OCI-LY1 (cell line): ENCODE measurements at regions not wholly inside any gene's neighbourhood (a gene's known extent, or its start where the extent isn't known, plus 50 kb on each side); places are given as distances from the start of the nearest gene placed in this dataset.

Experiments
- H2AFZ ChIP-seq: fragments of 200-600 bp; sonication (generic), shearing (Covaris generic); 2 replicates; pipeline ENCODE4 v1.6.0; 2014; ENCODE audit warnings: antibody characterized with exemption, mild to moderate bottlenecking, low read length
- H3F3A ChIP-seq: fragments of 200-600 bp; sonication (generic), shearing (Covaris generic); 2 replicates; pipeline ENCODE4 v1.6.0; 2014; ENCODE audit warnings: mild to moderate bottlenecking, antibody characterized with exemption, low read length, moderate library complexity; ENCODE audit not compliant: insufficient read depth
- H3K27ac ChIP-seq: fragments of 200-600 bp; sonication (generic); 2 replicates; pipeline ENCODE4 v1.5.1; 2014; ENCODE audit warnings: low read length, mixed run types, mild to moderate bottlenecking, low read depth; ENCODE audit not compliant: poor library complexity, severe bottlenecking
- H3K27me3 ChIP-seq: fragments of 200-600 bp; sonication (generic); 2 replicates; pipeline ENCODE4 v1.6.0; 2014; ENCODE audit warnings: antibody characterized with exemption, mild to moderate bottlenecking, low read length, moderate library complexity; ENCODE audit not compliant: insufficient read depth
- H3K36me3 ChIP-seq: fragments of 200-600 bp; sonication (generic); 2 replicates; pipeline ENCODE4 v1.6.1; 2014; ENCODE audit warnings: mild to moderate bottlenecking, antibody characterized with exemption, low read length, moderate library complexity, mixed read lengths; ENCODE audit not compliant: insufficient read depth
- H3K4me1 ChIP-seq: fragments of 200-600 bp; sonication (generic); 2 replicates; pipeline ENCODE4 v1.5.1; 2014; ENCODE audit warnings: mild to moderate bottlenecking, low read length, moderate library complexity; ENCODE audit not compliant: insufficient read depth, severe bottlenecking
- H3K4me2 ChIP-seq: fragments of 200-600 bp; sonication (generic), shearing (Covaris generic); 2 replicates; pipeline ENCODE4 v1.6.1; 2014; ENCODE audit warnings: low read length
- H3K4me3 ChIP-seq: fragments of 200-600 bp; sonication (generic); 2 replicates; pipeline ENCODE4 v1.5.1; 2014; ENCODE audit warnings: low read length, low read depth, mild to moderate bottlenecking, mixed read lengths; ENCODE audit not compliant: poor library complexity, severe bottlenecking
- H3K79me2 ChIP-seq: fragments of 200-600 bp; shearing (Covaris generic); 2 replicates; pipeline ENCODE4 v1.6.1; 2016; ENCODE audit warnings: mixed run types, low read length, mixed read lengths; ENCODE audit not compliant: insufficient read depth
- H3K9ac ChIP-seq: fragments of 200-600 bp; sonication (generic), shearing (Covaris generic); 2 replicates; pipeline ENCODE4 v1.6.1; 2014; ENCODE audit warnings: mild to moderate bottlenecking, low read length, mixed read lengths
- H3K9me2 ChIP-seq: fragments of 200-600 bp; sonication (generic), shearing (Covaris generic); 2 replicates; pipeline ENCODE4 v1.6.1; 2014; ENCODE audit warnings: low read depth, mild to moderate bottlenecking, low read length, mixed read lengths
- H3K9me3 ChIP-seq: fragments of 200-600 bp; shearing (Covaris generic); 2 replicates; pipeline ENCODE4 v1.6.1; 2014; ENCODE audit warnings: low read length, mixed read lengths
- H4K20me1 ChIP-seq: fragments of 200-600 bp; sonication (generic), shearing (Covaris generic); 2 replicates; pipeline ENCODE4 v1.6.0; 2016; ENCODE audit warnings: mild to moderate bottlenecking, low read length; ENCODE audit not compliant: insufficient read depth
- EZH2 ChIP-seq: fragments of 200-600 bp; sonication (generic), shearing (Covaris generic); IDR thresholded peaks from 2 replicates; pipeline ENCODE4 v1.8.0; 2017; ENCODE audit warnings: borderline replicate concordance, mixed run types, mild to moderate bottlenecking, antibody characterized with exemption, low read length, moderate library complexity, mixed read lengths
- TF ChIP-seq, protein P1 (sequence below): fragments of 200-600 bp; sonication (generic), shearing (Covaris generic); IDR thresholded peaks from 2 replicates; pipeline ENCODE4 v1.5.1; 2017; ENCODE audit warnings: mild to moderate bottlenecking, antibody characterized with exemption, low read length, moderate library complexity, mixed read lengths

DNA sequence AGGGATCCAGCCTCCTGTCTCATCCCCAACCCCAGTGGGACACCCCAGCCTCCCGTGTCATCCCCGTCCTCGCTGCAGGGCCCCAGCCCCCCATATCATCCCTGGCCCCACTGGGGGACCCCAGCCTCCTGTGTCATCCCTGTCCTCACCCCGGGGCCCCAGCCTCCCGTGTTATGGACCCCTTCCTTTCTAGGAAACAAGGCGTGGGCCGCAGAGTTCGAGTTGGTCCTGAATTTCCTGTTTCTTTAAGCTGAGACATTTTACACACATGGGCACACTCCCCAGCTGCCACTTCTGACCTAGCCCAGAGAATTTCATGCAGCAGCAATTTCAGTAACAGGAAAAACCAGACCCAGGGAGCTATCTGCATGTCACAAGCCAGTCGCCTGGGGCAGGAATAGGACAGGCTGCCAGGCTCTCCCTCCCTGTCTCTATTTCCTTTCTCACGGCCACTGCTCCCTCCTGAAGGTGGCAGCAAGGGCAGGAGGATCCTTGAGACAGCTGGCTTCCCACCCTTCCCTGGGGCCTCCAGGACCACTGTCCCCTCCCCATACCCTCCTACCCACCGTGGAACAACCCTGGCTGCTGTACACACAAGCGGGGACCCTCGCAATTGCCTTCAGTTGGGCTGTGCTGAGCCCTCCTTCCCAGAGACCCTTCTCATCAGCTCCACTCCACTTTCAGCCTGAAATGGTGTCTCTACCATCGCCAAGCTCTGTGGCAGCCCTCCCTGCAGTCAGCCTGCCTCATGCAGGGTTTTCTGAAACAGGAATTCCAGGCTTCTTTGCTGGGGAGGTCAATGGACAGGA is 141.9 kb upstream of the ID2 start:
- peak overlapping the region; percentile 3; the same call in 1 of the 2 replicates for H3K4me2 ChIP-seq

DNA sequence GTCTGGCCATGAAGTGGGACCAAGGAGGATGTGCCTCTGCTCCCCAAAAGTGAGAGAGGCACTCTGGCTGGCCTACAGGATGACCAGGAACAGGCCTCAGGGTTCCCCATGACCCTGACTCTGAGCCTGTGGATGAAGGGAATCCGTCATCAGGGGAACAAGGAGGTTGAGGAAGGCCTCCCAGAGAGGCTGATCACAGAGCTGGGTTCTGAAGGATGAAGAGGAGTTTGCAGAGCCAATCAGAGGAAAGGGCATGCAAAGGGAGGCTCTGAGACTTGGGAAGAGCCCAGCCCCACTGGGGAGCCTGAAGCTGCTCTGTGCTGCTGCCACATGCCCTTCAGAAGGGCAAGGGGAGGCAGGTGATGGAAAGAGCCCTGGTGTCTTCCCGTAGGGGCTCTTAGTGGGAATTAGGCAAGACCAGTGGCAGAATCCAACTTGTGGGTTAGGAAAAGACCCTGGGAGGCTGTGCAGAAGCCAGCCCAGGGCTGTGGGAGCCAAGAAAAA is 141.3 kb upstream of the ID2 start:
- H3K79me2 ChIP-seq, result no peaks in the 10 kb centered on the region
- peak overlapping the region; percentile 98 for H3K27ac ChIP-seq
- no peaks in the 10 kb centered on the region for H3K27me3 ChIP-seq
- no peaks in the 10 kb centered on the region for H3K9me3 ChIP-seq
- no peaks in the 10 kb centered on the region for H4K20me1 ChIP-seq
- H3K9me2 ChIP-seq, result no peaks in the 10 kb centered on the region
- peaks cover 15% of the 10 kb centered on the region; the same call in 1 of the 2 replicates for H3K36me3 ChIP-seq
- H3F3A ChIP-seq, result no peaks in the 10 kb centered on the region
- H3K4me2 ChIP-seq, result no peak overlapping the region
- H3K9ac ChIP-seq, result no peak overlapping the region; the same call in 1 of the 2 replicates
- H3K4me1 ChIP-seq, result peaks cover 100% of the 10 kb centered on the region
- H2AFZ ChIP-seq, result no peak overlapping the region
- TF ChIP-seq, protein P1, sequence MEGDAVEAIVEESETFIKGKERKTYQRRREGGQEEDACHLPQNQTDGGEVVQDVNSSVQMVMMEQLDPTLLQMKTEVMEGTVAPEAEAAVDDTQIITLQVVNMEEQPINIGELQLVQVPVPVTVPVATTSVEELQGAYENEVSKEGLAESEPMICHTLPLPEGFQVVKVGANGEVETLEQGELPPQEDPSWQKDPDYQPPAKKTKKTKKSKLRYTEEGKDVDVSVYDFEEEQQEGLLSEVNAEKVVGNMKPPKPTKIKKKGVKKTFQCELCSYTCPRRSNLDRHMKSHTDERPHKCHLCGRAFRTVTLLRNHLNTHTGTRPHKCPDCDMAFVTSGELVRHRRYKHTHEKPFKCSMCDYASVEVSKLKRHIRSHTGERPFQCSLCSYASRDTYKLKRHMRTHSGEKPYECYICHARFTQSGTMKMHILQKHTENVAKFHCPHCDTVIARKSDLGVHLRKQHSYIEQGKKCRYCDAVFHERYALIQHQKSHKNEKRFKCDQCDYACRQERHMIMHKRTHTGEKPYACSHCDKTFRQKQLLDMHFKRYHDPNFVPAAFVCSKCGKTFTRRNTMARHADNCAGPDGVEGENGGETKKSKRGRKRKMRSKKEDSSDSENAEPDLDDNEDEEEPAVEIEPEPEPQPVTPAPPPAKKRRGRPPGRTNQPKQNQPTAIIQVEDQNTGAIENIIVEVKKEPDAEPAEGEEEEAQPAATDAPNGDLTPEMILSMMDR, result no peak
- TF ChIP-seq EZH2, result no peak
- H3K4me3 ChIP-seq, result no peak overlapping the region

More for the DNA sequence above, 141.9 kb upstream of the ID2 start:
- Histone ChIP-seq H3K4me1 (peaks cover 100% of the 10 kb centered on the region), H3K9me2 (no peaks in the 10 kb centered on the region), H3F3A (no peaks in the 10 kb centered on the region), H4K20me1 (no peaks in the 10 kb centered on the region), H3K9me3 (no peaks in the 10 kb centered on the region), H3K27ac (peak overlapping the region; percentile 98), H2AFZ (no peak overlapping the region), H3K9ac (peak overlapping the region; percentile 3; the same call in 1 of the 2 replicates), H3K79me2 (no peaks in the 10 kb centered on the region), H3K27me3 (no peaks in the 10 kb centered on the region), H3K4me3 (no peak overlapping the region), H3K36me3 (peaks cover 15% of the 10 kb centered on the region; the same call in 1 of the 2 replicates)
- TF ChIP-seq, protein P1, result no peak
- TF ChIP-seq EZH2, result no peak

DNA sequence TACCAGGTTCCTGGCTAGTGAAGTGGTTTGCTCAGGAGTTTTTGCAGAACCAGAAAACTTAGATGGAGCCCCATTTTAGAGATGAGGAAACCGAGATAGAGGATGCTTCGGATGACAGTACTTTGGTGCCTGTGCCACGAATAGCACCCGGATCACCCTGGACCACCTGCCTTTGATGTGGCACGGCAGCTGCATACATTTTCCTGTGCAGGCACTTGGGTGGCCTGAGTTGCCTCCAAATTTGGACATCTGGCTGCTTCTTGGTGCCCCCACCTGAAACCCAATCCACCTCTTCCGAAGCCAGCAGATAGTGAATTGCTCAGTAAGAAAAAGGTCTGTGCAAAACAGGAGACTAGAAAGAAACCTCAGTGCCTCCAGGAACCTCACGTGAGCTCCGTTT is 140.6 kb upstream of the ID2 start:
- TF ChIP-seq EZH2, result no peak
- TF ChIP-seq, protein P1, result no peak
- H3K9me3 ChIP-seq, result no peaks in the 10 kb centered on the region

More for the DNA sequence above, 140.6 kb upstream of the ID2 start:
- Histone ChIP-seq H3K4me2 (peak overlapping the region; percentile 17; the same call in 1 of the 2 replicates), H4K20me1 (no peaks in the 10 kb centered on the region), H3K79me2 (no peaks in the 10 kb centered on the region), H3F3A (no peaks in the 10 kb centered on the region), H3K27me3 (no peaks in the 10 kb centered on the region), H3K4me3 (no peak overlapping the region), H3K27ac (peak overlapping the region; percentile 98), H3K4me1 (peaks cover 100% of the 10 kb centered on the region), H3K9me2 (no peaks in the 10 kb centered on the region), H3K36me3 (peaks cover 15% of the 10 kb centered on the region; the same call in 1 of the 2 replicates), H2AFZ (no peak overlapping the region), H3K9ac (no peak overlapping the region)
